Hypothalamus (tissue), 51 donors: ENCODE measurements at regions not wholly inside any gene's neighbourhood (a gene's known extent, or its start where the extent isn't known, plus 50 kb on each side); places are given as distances from the start of the nearest gene placed in this dataset.
A peak's percentile ranks its signal among the peaks of the same experiment; 100 is the strongest.

ENCODE experiments used
- DNase-seq, 51 donors: peaks; one replicate each; lab custom pipeline; 2025; lab: John Stamatoyannopoulos, UW

DNA sequence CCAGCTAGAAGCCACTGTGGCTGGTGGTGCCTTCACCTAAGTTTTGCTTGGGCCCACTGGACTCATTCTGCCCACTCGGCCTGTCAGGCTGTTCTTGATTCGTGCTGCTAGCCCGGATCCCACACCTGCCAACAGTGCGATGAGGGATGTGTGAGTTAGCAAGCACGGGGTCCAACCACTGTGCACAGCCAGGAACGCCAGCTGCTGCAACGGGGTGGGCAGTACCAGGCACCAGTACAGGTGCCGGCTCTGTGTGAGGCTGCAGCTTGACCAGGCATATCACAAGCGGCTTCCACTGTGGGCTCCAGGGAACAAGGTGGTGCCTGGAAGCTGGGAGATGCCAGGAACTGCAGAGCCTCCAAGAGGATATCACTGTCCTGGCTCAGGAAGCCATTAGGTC lies 481.2 kb downstream of the OTOL1 start:
- no peak for DNase-seq

DNA sequence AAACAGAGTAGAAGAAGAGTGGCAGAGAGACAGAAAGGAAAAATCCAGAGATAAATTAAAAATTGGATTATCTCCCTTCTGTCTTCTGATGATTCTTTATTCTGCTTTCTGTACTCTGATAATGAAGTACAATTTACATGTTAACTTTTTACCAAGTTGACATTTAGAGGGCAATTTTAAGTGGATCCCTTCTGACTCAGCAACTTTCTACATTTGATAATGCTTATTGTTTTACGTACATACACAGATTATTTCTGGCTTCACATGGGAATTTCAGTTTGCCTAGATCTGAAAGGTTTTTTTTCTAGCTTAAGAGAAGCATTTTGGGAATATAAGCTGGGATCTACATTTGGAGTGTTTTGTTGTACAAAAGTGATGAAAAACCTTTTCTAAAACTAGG lies 491.3 kb downstream of the OTOL1 start:
- DNase-seq = no peak

DNA sequence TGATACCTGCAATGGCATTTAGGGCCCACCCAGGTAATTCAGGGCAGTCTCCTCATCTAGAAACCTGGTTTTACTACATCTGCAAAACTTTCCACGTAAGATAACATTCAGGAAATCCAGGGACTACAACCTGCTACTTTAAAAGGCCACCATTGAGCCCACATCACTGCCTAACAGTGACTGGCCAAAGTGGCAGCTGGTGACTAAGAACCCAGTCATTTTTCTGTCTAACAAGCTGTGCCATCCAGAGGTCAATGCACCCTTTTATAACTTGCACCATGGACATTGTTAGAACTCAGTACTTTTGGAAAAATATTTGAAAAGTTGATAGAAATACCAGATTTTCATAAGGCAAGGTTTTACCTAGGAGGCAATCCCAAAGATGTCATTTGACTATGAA lies 492.4 kb downstream of the OTOL1 start:
- DNase-seq = no peak

DNA sequence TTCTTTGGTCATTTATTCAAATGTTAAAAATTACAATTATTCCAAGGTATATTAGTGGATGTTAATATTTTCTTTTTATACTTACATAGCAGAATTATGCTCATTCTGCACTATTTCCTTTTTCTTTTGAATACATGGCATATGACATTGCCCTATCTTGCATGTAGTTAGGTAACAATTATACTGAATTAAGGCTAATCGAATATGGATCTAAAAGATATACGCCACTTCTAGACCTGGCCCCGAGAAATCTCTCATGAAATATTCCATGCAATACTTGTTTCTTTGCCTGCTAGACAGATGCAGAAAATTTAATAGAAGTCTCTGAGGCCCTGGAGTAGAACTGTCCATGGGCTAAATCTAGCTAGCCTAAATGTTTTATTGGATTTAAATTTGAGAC lies 493.4 kb downstream of the OTOL1 start:
- DNase-seq = no peak

DNA sequence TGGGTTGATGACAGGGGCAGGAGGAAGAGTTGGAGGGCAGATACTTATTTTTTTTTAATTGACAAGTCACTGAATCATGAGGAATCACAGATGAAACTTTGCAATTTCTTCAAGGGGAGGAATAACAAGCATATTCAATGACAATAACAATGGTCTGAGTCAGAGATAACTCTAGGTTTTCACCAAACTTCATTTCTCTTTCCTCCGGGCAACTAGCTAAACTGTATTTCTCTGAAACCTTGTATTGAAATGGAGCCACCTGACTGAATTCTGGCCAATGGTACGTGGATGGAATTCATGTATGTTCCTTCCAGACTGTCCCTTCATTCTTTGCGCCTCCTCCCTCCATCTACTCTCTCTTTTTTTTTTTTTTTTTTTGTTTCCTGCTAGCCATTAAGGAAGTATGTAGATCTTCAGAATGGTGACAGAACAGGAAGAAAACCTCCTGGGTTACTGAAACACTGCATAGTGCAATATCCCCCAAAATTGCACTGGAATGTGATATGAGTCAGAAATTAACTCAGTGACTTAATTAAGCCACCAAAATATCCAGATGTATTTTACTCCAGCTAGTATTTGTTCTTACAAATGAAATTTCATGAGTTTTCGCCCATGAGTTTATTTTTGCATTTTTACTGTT lies 495.4 kb downstream of the OTOL1 start:
- no peak for DNase-seq

DNA sequence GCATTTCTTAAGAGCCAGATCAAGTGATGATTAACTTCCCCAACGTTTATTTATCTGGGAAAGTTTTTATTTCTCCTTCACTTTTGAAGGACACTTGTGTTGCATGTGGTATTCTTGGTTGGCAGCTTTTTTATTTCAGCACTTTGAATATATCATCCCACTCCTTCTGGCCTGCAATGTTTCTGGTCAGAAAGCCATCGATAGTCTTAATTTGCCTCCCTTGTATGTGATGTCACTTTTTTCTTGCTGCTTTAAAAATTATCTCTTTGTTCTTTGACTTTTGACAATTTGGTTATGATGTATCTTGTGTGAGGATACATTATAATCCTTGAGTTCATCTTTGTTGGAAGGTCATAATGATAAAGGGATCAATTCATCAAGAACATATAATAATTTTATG lies 503.2 kb downstream of the OTOL1 start:
- no peak for DNase-seq

DNA sequence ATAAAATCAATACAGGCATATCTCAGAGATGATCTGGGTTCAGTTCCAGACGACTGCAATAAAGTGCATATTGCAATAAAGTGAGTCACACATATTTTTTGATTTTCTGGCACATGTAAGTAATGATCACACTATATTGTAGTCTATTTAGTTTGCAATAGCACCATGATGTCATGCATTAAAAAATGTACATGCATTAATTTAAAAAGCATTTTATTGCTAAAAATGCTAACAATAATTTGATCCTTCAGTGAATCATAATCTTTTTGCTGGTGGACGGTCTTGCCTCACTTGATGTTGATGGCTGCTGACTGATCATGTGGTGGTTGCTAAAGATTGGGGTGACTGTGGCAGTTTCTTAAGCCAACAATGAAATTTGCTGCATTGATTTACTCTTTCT lies 511.1 kb downstream of the OTOL1 start:
- DNase-seq = no peak

DNA sequence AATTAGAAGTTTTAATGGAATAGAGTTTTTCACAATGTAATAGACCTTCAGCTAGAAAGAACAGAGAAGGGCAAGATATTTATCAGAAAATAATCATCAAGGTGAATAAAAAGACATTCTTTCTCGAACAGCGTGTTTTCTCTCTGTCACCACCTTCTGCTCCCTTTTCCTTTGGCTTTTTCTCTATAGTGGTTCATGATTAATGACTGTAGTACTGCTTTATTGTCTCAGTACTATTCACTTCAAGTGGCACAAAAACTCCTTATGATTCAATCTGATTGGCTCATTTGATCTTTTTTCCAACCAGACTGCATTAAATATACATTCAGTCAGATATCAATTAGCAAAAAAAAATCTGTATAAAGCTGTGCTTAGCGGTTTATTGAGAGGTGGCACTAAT lies 516.0 kb downstream of the OTOL1 start:
- no peak for DNase-seq

DNA sequence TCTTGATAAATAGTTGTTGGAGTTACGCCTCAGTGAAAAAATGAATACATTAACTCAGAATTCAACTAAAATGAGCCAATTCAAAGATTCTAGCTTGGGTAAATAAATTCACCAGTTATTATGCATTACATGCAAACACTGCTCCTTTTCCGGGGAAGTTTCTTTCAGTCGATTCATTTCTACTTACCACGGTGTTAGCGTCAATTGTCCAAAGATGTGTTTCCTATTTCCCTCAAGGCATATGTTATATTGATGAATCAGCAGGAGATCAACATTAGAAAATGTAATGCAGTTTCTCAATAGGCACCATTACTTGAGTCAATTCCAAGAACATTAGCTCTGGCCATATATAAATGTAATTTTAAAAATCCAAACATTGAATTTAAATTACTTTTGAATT lies 517.7 kb downstream of the OTOL1 start:
- no peak for DNase-seq

DNA sequence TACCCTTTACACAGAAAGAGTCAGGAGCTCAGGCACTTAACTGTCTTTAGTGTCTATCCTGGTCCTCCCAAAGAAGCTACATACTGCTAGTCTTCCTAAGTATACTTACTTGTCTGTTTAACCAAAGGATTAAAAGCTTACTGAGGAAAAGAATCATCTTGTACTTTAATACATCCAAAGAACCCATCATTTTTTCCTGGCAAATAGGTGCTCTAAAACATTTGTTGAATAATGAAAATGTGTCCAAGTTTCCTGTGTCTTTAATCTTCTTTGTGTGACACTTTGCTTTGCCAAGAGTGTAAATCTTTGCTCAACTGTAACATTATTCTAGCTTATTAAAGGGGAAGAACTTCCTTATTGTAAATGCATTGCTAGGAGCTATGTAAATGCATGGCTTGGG lies 519.2 kb downstream of the OTOL1 start:
- DNase-seq = no peak

DNA sequence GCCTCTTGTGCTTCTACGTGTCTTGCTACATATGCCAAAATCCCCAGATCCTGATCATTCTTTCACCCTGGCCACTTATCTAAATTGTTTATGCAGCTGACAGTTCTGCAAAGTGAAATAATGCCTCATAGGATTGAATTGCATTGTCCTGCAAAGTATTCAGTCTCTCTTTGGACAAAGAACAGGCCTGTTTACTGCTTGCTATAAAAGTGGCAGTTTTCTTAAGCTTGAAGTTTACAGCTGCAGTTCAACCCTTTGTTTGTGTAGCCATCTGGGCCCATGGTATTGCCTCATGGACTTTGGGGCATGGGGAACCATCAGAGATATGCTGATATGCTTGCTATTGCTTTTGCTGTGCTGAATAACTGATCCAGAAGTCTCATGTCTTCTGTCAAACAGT lies 523.2 kb downstream of the OTOL1 start:
- DNase-seq = no peak

DNA sequence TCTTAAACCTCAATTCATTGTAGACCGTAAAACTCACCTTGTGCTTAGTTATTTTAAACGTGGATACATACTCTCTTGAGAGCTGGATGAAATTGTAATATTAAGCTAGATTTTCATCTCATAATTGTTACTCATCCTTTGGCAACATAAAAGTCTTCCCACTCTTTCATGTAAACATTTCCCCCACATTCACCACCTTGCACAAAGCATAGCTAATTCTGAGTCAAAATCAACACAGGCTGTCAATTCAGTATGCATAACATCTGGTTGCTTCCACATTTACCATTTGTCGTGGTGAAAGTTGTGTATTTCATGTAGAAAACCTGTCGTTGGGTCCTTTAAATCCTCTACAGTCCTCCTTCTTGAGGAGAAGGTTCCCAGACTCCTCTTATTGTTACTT lies 524.6 kb downstream of the OTOL1 start:
- DNase-seq = no peak

DNA sequence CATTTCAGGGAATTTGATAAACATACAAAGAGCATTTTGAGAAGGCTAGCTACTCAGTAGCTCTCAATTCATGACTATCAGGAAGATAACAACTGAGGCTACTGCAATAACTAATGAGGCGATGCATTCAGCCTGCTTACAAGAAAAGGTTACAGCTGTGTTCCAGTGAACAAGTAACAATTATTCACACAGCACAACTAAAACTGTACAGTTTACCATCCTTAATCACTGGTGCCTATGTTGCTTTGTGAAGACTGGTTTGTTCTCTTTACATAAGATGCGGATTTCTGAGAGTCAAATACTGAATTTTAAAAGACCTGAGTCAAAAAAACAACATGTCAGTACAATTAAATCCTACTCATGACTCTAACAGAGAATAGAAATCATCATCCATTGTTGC lies 526.3 kb downstream of the OTOL1 start:
- DNase-seq = peak in 1 of 51 donors; percentile 32

DNA sequence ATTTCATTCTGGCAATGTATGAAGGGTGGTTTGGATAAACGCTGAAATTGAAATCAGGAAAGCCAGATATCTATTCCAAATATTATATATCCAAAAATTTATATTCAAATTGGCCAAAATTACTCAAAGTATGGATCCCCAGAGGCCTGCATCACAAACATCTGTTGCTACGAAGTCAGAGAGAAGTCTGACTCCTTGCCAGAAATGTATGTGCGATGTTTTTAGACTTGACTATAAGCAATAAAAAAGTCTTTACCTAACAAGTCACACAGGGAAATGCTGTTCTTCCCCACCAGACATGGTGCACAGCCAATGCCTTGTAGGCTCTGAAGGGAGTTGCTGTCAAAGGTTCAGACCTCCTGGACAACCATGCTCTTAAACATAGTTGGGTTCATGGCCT lies 533.1 kb downstream of the OTOL1 start:
- DNase-seq = no peak

DNA sequence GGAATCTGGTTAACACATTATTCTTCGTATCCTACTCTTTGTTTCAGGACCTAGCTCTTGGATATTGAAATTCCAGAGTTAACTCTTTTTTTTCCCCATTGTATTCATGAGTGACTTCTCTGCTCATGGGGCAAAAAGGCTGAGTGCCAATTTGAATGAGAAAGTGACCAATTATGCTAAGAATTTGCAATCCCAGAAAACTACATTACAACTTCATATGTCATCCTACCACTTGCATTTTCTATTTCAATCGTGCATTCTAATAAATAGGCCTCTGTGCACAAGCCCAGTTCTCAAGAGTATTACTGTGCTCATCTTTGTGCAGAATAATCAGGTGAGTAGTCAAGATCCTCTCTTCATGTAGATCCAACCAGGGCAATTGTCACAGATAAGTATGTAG lies 537.8 kb downstream of the OTOL1 start:
- DNase-seq = no peak

DNA sequence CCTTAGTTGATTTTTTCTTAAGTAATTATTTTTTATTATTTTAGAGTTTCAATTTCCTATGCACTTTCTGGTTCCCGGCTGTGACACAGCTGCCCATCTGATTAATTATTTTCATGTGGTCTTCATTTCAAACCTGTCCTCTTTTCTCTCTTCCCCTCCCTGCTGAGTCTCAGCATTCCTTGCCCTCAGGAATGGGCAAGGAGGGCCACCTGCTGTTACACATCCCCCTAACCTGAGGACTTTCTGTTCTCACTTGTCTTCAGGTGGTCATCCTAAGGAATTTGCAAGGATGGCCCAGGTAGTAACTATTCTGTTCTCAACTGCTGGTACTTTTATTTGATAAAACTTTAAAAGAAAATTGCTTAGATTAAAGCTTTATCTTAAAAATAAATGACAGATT lies 545.0 kb downstream of the OTOL1 start:
- DNase-seq = no peak

DNA sequence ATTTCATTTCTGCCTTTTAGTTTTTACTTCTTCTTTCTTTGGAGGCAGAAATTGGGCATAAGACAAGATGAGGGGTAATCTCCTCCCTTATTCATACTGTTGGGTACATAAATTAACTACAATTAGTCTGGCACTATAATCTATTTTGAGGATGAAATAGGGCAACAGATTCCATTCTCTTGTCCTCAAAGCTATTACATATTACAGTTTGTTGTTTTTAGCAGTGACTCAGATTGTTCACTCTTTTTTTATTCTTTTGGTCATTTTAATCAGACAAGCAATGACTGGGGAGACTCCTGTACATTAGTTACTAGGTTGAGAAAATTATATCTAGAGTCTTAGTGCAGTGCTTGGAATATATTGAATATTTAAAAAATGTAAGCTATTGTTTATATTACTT lies 556.0 kb downstream of the OTOL1 start:
- DNase-seq = no peak

DNA sequence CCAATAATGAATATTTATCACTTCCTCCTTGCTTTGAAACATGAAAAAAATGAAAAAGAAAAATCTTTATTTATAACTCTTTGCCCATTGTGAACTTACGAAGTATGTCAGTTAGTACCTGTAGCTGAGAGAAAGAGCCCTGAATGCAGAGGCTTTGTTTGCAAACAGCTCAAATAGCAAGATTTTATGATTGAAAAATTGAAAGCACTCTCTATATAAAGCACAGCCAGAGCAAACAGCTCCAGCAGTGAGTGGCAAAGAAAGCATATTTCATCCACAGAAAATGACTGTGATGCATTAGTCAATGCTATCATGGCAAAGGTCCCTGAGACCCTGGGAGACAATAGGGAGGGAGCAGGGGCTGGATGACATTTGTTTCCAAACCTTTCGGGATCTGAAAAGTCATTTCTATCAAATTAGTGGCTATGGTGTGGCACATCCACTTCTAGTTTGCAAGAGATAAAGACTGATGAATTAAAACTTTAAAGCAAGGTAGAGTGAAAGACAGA lies 576.1 kb downstream of the OTOL1 start:
- no peak for DNase-seq

DNA sequence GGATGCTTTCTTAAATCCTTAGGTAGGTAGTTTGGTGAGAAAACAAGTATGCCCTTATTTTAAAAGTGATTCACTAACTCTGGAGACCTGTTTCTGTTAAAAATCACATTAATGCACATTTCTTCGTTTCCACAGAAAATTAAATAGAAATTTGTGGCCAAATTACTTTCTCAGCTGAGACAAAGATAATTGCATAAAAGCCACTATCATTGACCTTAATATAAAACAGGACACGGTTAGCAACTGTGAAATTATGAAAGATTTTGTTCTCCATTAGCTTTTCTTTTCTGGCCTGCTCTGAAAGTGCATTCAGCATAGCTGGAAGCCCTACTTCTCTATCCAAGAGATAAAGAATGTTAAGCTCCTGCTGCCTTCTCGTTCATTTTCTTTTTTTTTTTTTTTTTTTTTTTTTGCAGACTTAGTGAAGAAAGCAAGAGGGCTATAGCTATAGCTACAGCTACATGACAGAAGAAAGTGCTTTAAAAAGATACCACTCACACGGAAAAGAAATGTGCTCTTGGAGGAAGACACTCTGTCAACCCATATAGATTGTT lies 576.9 kb downstream of the OTOL1 start:
- no peak for DNase-seq

DNA sequence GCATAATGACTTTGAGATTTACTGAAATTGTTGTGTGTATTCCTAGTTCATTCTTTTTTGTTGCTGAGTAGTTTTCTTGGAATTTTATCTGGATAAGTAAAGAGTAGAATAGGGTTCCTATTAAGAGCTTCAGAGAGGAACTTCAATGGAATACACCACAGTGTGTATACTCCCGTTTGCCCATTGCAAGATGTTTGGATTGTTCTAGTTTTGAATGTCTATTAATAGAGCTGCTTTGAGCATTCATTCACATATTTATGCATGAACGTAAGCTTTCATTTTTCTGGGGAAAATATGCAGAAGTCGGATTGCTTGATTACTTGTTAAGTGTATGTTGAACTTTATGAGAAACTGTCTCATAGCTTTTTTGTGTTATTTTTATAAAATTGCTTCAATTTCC lies 580.5 kb downstream of the OTOL1 start:
- no peak for DNase-seq

DNA sequence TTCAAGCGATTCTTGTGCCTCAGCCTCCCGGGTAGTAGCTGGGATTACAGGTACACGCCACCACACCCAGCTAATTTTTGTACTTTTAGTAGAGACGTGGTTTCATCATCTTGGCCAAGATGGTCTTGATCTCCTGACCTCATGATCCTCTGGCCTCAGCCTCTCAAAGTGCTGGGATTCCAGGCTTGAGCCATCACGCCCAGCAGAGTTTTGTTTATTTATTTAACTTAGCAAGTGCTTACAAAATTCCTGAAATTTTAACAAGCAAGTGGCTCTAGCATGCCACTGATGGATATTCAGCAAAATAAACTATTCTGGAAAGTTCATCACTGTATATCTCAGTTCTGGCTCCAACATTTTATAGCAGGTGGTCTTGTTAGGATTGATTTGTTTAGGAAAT lies 585.9 kb downstream of the OTOL1 start:
- DNase-seq = no peak

DNA sequence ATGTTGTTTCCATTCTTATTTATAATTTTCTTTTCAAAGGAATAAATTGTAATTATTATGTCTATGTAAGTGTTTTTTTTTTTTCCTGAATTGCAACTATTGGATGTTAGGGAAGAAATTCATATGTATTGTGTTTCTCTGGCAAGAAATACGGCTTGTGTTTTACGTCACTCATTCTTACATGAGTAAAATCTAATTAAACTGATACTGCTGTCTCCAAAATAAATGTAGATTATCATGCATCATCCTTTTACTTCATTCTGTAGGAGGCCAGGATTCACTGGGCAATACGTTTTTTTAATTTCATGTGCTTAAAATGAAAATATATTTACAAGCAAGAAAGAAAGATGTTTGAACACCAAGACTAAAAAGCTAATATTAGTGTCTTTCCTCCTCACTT lies 590.8 kb downstream of the OTOL1 start:
- DNase-seq = no peak

DNA sequence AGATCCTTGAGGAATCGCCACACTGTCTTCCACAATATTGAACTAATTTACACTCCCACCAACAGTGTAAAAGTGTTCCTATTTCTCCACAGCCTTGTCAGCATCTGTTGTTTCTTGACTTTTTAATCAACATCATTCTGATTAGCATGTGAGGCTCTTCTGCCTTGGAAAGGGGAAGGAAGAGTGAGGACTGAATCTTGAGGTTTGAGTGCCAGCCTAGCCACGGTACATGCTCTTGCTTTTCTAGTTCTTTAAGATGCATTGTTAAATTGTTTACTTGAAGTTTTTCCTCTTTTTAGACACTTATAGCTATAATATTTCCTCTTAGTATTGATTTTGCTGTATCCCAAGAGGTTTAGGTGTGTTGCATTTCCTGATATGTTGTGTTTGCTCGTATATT lies 596.1 kb downstream of the OTOL1 start:
- DNase-seq = no peak
